Sigmoid colon (tissue), 4 donors: ENCODE measurements at regions not wholly inside any gene's neighbourhood (a gene's known extent, or its start where the extent isn't known, plus 50 kb on each side); places are given as distances from the start of the nearest gene placed in this dataset.

Experiments
- POLR2A ChIP-seq, 2 donors: fragments of 450-650 bp; IDR thresholded peaks; one replicate each; pipeline ENCODE4 v1.6.1; 2016; ENCODE audit warnings: antibody characterized with exemption in 2 of 2, mild to moderate bottlenecking in 2 of 2, moderate library complexity in 2 of 2
- POLR2AphosphoS5 ChIP-seq, 4 donors: sonication (generic); formaldehyde crosslinking; IDR thresholded peaks; one replicate each; pipeline ENCODE4 v1.6.1; 2017; ENCODE audit warnings: antibody characterized with exemption in 4 of 4
- TF ChIP-seq, protein P1 (sequence below), 4 experiments: fragments of 450-650 bp in 3 of 4; fragments of 200-600 bp in 1 of 4; IDR thresholded peaks; one replicate each; pipeline ENCODE4 v1.5.1; 2016 to 2019; ENCODE audit warnings: antibody characterized with exemption in 4 of 4, mild to moderate bottlenecking in 3 of 4, moderate library complexity in 2 of 4

- TF ChIP-seq, protein P1, sequence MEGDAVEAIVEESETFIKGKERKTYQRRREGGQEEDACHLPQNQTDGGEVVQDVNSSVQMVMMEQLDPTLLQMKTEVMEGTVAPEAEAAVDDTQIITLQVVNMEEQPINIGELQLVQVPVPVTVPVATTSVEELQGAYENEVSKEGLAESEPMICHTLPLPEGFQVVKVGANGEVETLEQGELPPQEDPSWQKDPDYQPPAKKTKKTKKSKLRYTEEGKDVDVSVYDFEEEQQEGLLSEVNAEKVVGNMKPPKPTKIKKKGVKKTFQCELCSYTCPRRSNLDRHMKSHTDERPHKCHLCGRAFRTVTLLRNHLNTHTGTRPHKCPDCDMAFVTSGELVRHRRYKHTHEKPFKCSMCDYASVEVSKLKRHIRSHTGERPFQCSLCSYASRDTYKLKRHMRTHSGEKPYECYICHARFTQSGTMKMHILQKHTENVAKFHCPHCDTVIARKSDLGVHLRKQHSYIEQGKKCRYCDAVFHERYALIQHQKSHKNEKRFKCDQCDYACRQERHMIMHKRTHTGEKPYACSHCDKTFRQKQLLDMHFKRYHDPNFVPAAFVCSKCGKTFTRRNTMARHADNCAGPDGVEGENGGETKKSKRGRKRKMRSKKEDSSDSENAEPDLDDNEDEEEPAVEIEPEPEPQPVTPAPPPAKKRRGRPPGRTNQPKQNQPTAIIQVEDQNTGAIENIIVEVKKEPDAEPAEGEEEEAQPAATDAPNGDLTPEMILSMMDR (IDR thresholded peaks at IDR 0.05) = no peak
- no peak for TF ChIP-seq POLR2A (IDR thresholded peaks at IDR 0.05)
- no peak for TF ChIP-seq POLR2AphosphoS5 (IDR thresholded peaks at IDR 0.05)
These were observed 77.6 kb upstream of the CLMN start for GRCh38 chr14:95397325-95397724.
